ENCODE measurements at regions not wholly inside any gene's neighbourhood (a gene's known extent, or its start where the extent isn't known, plus 50 kb on each side); places are given as distances from the start of the nearest gene placed in this dataset.

DNA sequence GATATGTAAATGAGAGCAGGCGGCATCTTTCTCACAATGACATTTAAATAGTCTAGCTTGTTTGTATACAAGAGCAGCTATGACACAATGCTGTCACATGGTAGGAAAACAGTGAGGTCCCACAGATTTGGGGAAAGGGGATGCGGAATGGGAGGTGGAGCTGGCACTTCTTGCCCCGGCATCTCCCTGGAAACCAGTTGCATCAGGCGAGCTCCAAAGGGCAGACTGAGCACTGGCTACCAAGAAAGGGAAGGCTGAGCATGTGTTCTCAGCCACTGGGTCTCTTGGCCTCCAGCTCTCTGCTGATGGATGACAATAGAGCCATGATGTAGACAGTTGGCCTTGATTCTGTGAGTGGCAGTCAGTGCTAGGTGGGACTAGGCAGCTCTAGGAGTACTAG, 109.0 kb downstream of the UCHL1 start:
- TF ChIP-seq, protein P1, sequence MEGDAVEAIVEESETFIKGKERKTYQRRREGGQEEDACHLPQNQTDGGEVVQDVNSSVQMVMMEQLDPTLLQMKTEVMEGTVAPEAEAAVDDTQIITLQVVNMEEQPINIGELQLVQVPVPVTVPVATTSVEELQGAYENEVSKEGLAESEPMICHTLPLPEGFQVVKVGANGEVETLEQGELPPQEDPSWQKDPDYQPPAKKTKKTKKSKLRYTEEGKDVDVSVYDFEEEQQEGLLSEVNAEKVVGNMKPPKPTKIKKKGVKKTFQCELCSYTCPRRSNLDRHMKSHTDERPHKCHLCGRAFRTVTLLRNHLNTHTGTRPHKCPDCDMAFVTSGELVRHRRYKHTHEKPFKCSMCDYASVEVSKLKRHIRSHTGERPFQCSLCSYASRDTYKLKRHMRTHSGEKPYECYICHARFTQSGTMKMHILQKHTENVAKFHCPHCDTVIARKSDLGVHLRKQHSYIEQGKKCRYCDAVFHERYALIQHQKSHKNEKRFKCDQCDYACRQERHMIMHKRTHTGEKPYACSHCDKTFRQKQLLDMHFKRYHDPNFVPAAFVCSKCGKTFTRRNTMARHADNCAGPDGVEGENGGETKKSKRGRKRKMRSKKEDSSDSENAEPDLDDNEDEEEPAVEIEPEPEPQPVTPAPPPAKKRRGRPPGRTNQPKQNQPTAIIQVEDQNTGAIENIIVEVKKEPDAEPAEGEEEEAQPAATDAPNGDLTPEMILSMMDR (IDR thresholded peaks at IDR 0.05) = no peak
- no peak for TF ChIP-seq POLR2A (IDR thresholded peaks at IDR 0.05)

Data from heart left ventricle (tissue), 13 donors.